ENCODE measurements at regions not wholly inside any gene's neighbourhood (a gene's known extent, or its start where the extent isn't known, plus 50 kb on each side); places are given as distances from the start of the nearest gene placed in this dataset.

DNA sequence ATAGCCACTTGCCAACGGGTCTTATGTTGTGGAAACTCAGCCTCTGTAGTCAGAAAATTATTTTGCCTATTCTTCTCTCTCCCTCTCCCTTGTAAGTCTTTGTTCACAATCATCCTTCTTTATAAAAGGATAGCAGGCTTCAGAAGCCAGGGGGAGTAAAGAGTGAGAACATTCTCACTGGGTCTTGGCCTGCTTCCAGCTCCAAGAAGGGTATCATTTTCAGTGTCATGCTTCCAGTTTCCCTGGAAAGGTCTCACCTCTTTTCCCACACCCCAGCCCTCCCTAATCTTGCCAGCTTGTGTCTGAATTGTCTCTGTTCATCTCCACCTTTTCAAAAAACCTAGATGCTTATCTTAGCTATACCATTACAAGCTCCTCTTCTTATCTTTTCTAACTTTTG, 346.2 kb upstream of the LRRC7 start:
- TF ChIP-seq, protein P1, sequence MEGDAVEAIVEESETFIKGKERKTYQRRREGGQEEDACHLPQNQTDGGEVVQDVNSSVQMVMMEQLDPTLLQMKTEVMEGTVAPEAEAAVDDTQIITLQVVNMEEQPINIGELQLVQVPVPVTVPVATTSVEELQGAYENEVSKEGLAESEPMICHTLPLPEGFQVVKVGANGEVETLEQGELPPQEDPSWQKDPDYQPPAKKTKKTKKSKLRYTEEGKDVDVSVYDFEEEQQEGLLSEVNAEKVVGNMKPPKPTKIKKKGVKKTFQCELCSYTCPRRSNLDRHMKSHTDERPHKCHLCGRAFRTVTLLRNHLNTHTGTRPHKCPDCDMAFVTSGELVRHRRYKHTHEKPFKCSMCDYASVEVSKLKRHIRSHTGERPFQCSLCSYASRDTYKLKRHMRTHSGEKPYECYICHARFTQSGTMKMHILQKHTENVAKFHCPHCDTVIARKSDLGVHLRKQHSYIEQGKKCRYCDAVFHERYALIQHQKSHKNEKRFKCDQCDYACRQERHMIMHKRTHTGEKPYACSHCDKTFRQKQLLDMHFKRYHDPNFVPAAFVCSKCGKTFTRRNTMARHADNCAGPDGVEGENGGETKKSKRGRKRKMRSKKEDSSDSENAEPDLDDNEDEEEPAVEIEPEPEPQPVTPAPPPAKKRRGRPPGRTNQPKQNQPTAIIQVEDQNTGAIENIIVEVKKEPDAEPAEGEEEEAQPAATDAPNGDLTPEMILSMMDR (IDR thresholded peaks at IDR 0.05): no peak
- TF ChIP-seq, protein P2, sequence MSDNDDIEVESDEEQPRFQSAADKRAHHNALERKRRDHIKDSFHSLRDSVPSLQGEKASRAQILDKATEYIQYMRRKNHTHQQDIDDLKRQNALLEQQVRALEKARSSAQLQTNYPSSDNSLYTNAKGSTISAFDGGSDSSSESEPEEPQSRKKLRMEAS (IDR thresholded peaks at IDR 0.05): no peak
- TF ChIP-seq REST (IDR thresholded peaks at IDR 0.05): no peak
- no peak for TF ChIP-seq RFX5 (IDR thresholded peaks at IDR 0.05)
- no peak for TF ChIP-seq POLR2A (IDR thresholded peaks at IDR 0.05; ENCODE audit: low read length)
- no peak for TF ChIP-seq HEYL (CRISPR knock-in tag; IDR thresholded peaks at IDR 0.05)
- TF ChIP-seq FOSB (CRISPR knock-in tag; IDR thresholded peaks at IDR 0.05): no peak
- no peak for TF ChIP-seq MAZ (IDR thresholded peaks at IDR 0.05; ENCODE audit: borderline replicate concordance, low read depth, low read length)
- no peak for TF ChIP-seq CEBPB (IDR thresholded peaks at IDR 0.05)

All from A549 (cell line).